Neural progenitor cell (in vitro differentiated cells): ENCODE measurements at regions not wholly inside any gene's neighbourhood (a gene's known extent, or its start where the extent isn't known, plus 50 kb on each side); places are given as distances from the start of the nearest gene placed in this dataset.

Source experiments
- DNase-seq: peaks from one replicate; pipeline ENCODE4 v3.0.0-alpha.2; 2016; ENCODE audit warnings: low spot score
- H2AFZ ChIP-seq: fragments of 200-600 bp; sonication (generic); replicated peaks from 2 replicates; pipeline ENCODE4 v1.6.1; 2016; ENCODE audit warnings: antibody characterized with exemption
- H3F3A ChIP-seq: fragments of 200-600 bp; sonication (generic); 2 replicates; pipeline ENCODE4 v1.6.1; 2016; ENCODE audit warnings: antibody characterized with exemption, low read depth
- H3K27ac ChIP-seq: fragments of 200-600 bp; sonication (generic); 2 replicates; pipeline ENCODE4 v1.5.1; 2016; ENCODE audit warnings: mild to moderate bottlenecking
- H3K27me3 ChIP-seq: fragments of 200-600 bp; sonication (generic); 2 replicates; pipeline ENCODE4 v1.6.1; 2016; ENCODE audit warnings: mild to moderate bottlenecking, moderate library complexity
- H3K36me3 ChIP-seq: fragments of 200-600 bp; sonication (generic); 2 replicates; pipeline ENCODE4 v1.5.1; 2016
- H3K4me1 ChIP-seq: fragments of 200-600 bp; sonication (generic); 2 replicates; pipeline ENCODE4 v1.6.1; 2016; ENCODE audit warnings: mixed run types
- H3K4me2 ChIP-seq: fragments of 200-600 bp; sonication (generic); 2 replicates; pipeline ENCODE4 v1.6.1; 2016
- H3K4me3 ChIP-seq: fragments of 200-600 bp; sonication (generic); 2 replicates; pipeline ENCODE4 v1.5.1; 2016
- H3K79me2 ChIP-seq: fragments of 200-600 bp; sonication (generic); 2 replicates; pipeline ENCODE4 v1.6.1; 2016; ENCODE audit warnings: low read depth
- H3K9ac ChIP-seq: fragments of 200-600 bp; sonication (generic); 2 replicates; pipeline ENCODE4 v1.6.1; 2016
- H3K9me3 ChIP-seq: fragments of 200-600 bp; sonication (generic); 2 replicates; pipeline ENCODE4 v1.5.1; 2016; ENCODE audit warnings: low read depth
- H4K20me1 ChIP-seq: fragments of 200-600 bp; sonication (generic); 2 replicates; pipeline ENCODE4 v1.6.1; 2016; ENCODE audit warnings: low read depth
- H3K27ac Mint-ChIP-seq: 3 replicates; pipeline ENCODE4 v1.8.0; 2021; ENCODE audit warnings: mixed read lengths
- H3K27me3 Mint-ChIP-seq: 2 replicates; pipeline ENCODE4 v1.8.0; 2022; ENCODE audit warnings: low read depth, mild to moderate bottlenecking, inconsistent platforms, moderate library complexity, mixed read lengths; ENCODE audit not compliant: insufficient read depth
- H3K36me3 Mint-ChIP-seq: 3 replicates; pipeline ENCODE4 v1.8.0; 2021; ENCODE audit warnings: mixed read lengths
- H3K4me1 Mint-ChIP-seq: 3 replicates; pipeline ENCODE4 v1.8.0; 2021; ENCODE audit warnings: mixed read lengths
- H3K4me3 Mint-ChIP-seq: 3 replicates; pipeline ENCODE4 v1.8.0; 2021; ENCODE audit warnings: mild to moderate bottlenecking, moderate library complexity, mixed read lengths
- H3K9me3 Mint-ChIP-seq: 3 replicates; pipeline ENCODE4 v1.8.0; 2020; ENCODE audit warnings: mixed read lengths
- EZH2 ChIP-seq: fragments of 200-600 bp; sonication (generic); IDR thresholded peaks from 2 replicates; pipeline ENCODE4 v1.6.1; 2017; ENCODE audit warnings: antibody characterized with exemption, mild to moderate bottlenecking, moderate library complexity
- EZH2phosphoT487 ChIP-seq: fragments of 200-600 bp; sonication (generic); IDR thresholded peaks from 2 replicates; pipeline ENCODE4 v1.6.1; 2017; ENCODE audit warnings: antibody characterized with exemption
- TF ChIP-seq, protein P1 (sequence below): fragments of 200-600 bp; sonication (generic); IDR thresholded peaks from 2 replicates; pipeline ENCODE4 v1.5.1; 2017; ENCODE audit warnings: antibody characterized with exemption, mild to moderate bottlenecking

DNA sequence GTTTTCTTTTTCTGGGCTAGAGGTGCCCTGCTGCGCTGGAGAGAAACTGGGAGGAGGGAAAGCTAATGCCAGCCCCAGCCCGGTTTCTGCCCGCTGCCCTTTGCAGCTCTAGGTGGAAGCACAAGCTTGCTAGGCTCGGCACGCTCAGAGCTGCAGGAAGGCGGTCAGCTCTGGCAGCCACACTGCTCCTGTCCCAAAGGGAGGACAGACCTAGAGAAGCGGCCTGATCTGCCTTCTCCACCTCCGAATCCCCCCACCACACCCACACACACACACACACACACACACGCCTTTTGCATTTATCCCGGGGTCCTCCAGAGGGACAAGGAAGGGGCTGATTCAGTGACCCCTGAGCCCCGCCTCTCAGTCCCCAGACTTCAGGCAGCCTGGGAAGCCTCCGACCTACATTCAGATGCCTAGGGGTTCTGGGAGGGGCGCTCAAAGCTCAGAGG, 418.1 kb downstream of the SOX9 start:
- no peak overlapping the region for H3K4me3 Mint-ChIP-seq
- Histone ChIP-seq H3K36me3 (no peaks in the 10 kb centered on the region), H3K9me3 (no peaks in the 10 kb centered on the region), H3K27me3 (no peaks in the 10 kb centered on the region), H4K20me1 (no peaks in the 10 kb centered on the region), H2AFZ (peak overlapping the region; percentile 56), H3K4me1 (peaks cover 27% of the 10 kb centered on the region), H3K4me2 (peak overlapping the region; percentile 57), H3K4me3 (no peak overlapping the region), H3K79me2 (no peaks in the 10 kb centered on the region), H3K27ac (peak overlapping the region; percentile 36), H3K9ac (no peak overlapping the region), H3F3A (peaks cover 24% of the 10 kb centered on the region)
- DNase-seq = peak; percentile 71
- H3K27me3 Mint-ChIP-seq = peaks cover 3% of the 10 kb centered on the region
- H3K27ac Mint-ChIP-seq = peak overlapping the region; percentile 57
- no peaks in the 10 kb centered on the region for H3K36me3 Mint-ChIP-seq
- TF ChIP-seq EZH2phosphoT487 (no peak), EZH2 (no peak)
- TF ChIP-seq, protein P1, sequence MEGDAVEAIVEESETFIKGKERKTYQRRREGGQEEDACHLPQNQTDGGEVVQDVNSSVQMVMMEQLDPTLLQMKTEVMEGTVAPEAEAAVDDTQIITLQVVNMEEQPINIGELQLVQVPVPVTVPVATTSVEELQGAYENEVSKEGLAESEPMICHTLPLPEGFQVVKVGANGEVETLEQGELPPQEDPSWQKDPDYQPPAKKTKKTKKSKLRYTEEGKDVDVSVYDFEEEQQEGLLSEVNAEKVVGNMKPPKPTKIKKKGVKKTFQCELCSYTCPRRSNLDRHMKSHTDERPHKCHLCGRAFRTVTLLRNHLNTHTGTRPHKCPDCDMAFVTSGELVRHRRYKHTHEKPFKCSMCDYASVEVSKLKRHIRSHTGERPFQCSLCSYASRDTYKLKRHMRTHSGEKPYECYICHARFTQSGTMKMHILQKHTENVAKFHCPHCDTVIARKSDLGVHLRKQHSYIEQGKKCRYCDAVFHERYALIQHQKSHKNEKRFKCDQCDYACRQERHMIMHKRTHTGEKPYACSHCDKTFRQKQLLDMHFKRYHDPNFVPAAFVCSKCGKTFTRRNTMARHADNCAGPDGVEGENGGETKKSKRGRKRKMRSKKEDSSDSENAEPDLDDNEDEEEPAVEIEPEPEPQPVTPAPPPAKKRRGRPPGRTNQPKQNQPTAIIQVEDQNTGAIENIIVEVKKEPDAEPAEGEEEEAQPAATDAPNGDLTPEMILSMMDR = no peak
- peaks cover 37% of the 10 kb centered on the region for H3K4me1 Mint-ChIP-seq
- H3K9me3 Mint-ChIP-seq = peaks cover 26% of the 10 kb centered on the region

DNA sequence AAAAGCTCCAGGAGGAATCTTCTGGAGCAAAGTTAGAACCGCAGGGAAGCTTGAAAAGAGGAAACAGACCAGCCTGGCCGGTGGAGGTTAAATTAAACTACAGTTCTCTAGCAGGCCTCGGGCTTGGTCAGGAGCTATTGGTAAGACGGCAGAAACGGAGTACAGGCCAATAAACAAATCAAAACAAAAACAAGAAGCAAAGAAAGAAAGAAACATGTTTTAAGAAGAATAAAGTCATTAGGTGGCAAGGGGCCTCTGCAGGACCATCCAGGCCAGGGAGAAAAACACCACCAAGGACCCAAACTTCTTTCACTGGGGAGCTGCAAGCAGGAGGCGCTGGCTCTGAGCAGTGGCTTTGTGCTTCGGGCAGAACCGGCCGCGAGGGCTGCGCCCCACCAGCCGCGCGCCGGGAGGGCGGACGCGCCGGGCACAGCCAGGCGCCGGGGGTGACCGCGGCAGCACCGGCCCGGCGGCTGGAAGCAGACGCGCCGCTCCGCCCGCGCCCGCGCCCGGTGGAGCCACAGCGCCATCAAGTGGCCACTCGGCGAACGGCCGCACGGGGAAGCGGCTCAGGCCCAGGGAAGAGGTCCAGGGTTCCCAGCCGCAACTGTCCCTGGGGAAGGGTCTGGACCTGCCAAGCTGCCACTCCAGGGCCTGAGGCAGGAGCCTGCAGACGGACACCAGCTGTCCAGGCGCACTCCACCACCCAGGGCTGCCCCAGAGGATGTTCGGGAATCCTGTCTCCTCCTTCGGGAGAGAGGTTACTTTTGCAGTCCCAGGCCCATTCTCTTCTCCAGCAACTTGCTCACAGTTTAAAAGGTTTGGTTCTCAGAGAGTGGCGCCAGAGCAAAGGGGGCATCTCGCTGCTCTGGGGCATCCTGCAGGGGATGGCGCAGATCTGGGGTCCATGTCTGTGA, 419.4 kb downstream of the SOX9 start:
- Mint-ChIP-seq H3K27ac (no peak overlapping the region), H3K4me3 (peak overlapping the region; percentile 75), H3K9me3 (peaks cover 17% of the 10 kb centered on the region), H3K4me1 (peaks cover 37% of the 10 kb centered on the region), H3K36me3 (no peaks in the 10 kb centered on the region), H3K27me3 (peaks cover 3% of the 10 kb centered on the region)
- peaks cover 27% of the 10 kb centered on the region for H3K4me1 ChIP-seq
- no peak overlapping the region for H3K4me3 ChIP-seq
- peaks cover 24% of the 10 kb centered on the region for H3F3A ChIP-seq
- peak; percentile 89 for DNase-seq
- H2AFZ ChIP-seq = no peak overlapping the region
- no peaks in the 10 kb centered on the region for H4K20me1 ChIP-seq
- no peak overlapping the region for H3K9ac ChIP-seq
- H3K27ac ChIP-seq = no peak overlapping the region
- H3K79me2 ChIP-seq = no peaks in the 10 kb centered on the region
- H3K36me3 ChIP-seq = no peaks in the 10 kb centered on the region
- no peaks in the 10 kb centered on the region for H3K9me3 ChIP-seq
- TF ChIP-seq EZH2phosphoT487 (no peak), EZH2 (peak; percentile 5)
- TF ChIP-seq, protein P1 = peak; percentile 74
- peak overlapping the region; percentile 57 for H3K4me2 ChIP-seq
- H3K27me3 ChIP-seq = no peaks in the 10 kb centered on the region

DNA sequence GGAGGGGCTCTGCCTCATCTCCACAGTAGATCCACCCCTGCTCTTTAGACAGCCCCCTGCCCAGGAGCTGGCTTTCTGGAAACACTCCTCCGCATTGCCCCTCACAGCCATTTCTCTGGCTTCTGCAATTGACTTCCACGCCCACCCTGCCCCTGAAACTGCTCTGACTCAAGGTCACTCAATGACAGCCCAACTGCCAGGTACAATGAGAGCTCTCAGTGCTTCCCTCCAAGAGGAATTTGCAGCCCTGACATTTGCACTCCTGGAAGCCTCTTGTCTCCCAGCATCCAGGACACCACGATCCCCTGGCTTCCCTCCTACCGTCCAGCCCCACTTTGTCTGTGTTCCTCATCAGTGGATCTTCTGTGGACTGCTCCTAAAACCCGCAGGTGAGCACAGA, 421.5 kb downstream of the SOX9 start:
- Mint-ChIP-seq H3K36me3 (no peaks in the 10 kb centered on the region), H3K27ac (no peak overlapping the region), H3K27me3 (peaks cover 3% of the 10 kb centered on the region), H3K9me3 (peaks cover 19% of the 10 kb centered on the region), H3K4me1 (peaks cover 28% of the 10 kb centered on the region), H3K4me3 (no peak overlapping the region)
- Histone ChIP-seq H2AFZ (no peak overlapping the region), H3K4me1 (peaks cover 22% of the 10 kb centered on the region), H3K36me3 (no peaks in the 10 kb centered on the region), H3K4me2 (no peak overlapping the region), H3F3A (peaks cover 24% of the 10 kb centered on the region), H3K4me3 (no peak overlapping the region), H3K27me3 (no peaks in the 10 kb centered on the region), H3K9me3 (no peaks in the 10 kb centered on the region), H3K79me2 (no peaks in the 10 kb centered on the region), H3K27ac (no peak overlapping the region), H3K9ac (no peak overlapping the region), H4K20me1 (no peaks in the 10 kb centered on the region)
- no peak for DNase-seq
- TF ChIP-seq EZH2phosphoT487 (no peak), EZH2 (no peak)
- TF ChIP-seq, protein P1 = no peak
